Fibroblast of upper back skin (primary cell): ENCODE measurements at regions not wholly inside any gene's neighbourhood (a gene's known extent, or its start where the extent isn't known, plus 50 kb on each side); places are given as distances from the start of the nearest gene placed in this dataset.

Experiments
- DNase-seq: peaks from one replicate; pipeline ENCODE4 v3.0.0-alpha.2; 2013

- DNase-seq: no peak
Measured at GRCh38 chr11:131242476-131243000, 127.9 kb upstream of the NTM start.

GRCh38 chr11:131246156-131246555, 124.3 kb upstream of the NTM start:
- peak; percentile 11 for DNase-seq

DNA sequence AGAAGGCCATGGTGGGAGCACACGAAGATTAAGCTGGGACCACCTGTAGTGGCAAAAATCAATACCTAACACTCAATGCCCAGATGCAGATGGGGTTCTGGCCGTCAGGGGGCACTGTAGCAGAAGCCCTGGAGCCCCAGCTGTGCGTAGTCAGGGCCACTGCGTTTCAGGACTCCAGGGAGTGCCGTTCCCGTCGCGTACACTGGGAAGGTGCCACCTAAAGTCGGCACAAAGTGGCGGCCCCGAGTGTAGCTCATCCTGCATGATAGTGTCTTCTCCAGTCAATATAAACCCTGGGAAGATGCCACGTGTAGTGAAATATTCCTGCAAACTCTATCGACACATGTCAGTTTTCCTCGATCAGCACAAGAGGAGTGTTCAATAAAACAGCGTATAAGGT, 123.8 kb upstream of the NTM start:
- no peak for DNase-seq

DNA sequence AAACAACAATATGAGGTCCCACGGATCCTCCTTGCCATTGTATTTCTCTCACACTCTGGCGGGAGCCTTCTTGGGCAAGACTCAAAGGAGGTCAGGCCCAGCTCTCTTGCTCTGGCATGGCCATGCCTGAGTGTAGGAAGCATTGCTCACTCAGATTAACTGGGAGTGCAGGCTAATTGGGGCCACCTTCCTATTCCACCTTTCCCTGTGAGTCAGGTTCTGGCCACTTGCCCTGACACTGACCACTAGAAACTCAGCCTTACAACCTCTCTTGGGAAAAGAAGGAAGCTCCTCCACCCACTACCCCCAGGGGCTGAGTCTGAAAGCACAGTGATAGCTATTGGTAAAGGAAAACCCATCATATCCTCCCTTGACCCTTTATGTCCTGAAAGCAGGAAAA, 121.8 kb upstream of the NTM start:
- peak; percentile 55 for DNase-seq

DNA sequence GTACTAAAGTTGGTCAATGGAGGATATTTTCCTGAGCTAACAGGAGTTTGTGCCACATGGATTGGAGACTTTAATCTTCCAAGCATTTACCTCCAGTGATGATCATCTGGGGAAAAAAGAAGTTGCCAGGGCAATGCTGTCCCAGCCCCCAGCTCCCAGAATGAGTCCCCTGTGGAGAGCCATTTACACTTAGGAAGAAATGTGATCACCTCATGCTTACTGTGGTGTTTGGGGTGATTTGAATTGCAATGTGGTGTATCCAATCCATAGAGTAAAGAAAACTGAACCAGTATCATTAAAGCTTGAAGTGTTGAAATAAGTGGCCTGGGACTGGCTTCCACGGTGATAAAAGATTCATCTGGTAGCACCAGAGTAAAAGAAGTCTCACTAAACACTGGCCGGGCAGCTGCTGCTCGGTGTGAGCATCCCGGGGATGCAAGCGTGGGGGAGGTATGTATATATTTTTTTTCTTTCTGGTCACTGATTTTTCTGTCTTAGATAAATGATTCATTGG, 117.2 kb upstream of the NTM start:
- DNase-seq: no peak

GRCh38 chr11:131253656-131254151, 116.7 kb upstream of the NTM start:
- DNase-seq: peak; percentile 64

DNA sequence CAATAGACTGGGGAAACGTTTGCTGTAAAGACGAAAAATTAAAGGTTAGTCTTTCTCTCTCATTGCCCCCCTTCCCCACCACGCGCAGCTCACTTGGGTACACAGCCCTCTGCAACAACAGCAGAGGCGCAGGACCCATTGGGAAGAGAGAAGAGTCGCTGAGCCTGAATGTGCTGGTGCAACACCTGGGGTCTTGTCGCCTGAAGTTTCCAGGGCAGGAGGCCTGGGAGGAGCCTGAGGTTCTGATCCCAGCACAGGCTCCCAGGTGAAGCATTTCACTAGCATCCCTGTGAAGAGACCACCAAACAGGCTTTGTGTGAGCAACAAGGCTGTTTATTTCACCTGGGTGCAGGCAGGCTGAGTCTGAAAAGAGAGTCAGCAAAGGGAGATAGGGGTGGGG, 116.2 kb upstream of the NTM start:
- no peak for DNase-seq

DNA sequence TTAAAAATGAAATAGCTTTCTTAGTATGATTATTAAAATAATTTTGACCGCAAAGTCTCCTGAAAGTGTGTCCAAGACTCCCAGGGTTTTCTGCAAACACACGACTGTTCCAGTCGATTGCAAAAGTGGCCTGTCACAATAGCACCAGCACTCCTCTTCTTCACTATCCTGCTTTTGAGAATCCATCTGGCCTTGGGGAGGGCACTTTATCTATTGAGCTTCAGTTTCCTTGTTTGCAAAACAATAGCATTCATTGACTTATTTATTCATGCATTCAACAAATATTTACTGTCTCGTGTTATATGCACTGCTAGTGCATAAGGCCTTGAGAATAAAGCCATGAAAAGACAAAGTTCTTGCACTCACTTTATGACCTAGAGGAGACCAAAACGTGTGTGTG, 96.2 kb upstream of the NTM start:
- no peak for DNase-seq

- DNase-seq: no peak
Measured at GRCh38 chr11:131275580-131275979, 94.8 kb upstream of the NTM start.

- DNase-seq: no peak
Measured at GRCh38 chr11:131278472-131278871, 91.9 kb upstream of the NTM start.

- peak; percentile 78 for DNase-seq
Measured at GRCh38 chr11:131279654-131280384, 90.6 kb upstream of the NTM start.

- DNase-seq: no peak
Measured at GRCh38 chr11:131281316-131281715, 89.1 kb upstream of the NTM start.

DNA sequence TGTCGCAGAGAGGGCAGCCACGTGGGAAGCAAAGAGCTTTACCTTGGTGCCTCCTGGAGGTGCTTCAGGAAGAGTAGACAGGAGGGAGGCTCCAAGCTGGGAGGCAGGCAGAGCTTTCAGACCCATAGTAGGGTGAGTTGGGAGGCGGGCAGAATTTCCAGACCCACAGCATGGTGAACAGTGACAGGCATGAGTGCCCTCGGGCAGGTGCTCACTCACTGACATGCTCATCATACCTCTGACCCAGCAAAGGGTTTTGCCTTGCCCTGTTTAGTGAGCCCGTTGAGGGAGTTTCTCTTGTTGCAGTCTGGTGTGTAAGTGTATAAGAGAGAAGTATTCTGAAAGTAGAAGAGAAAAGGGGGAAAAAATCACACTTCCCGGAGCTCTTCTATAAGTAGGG, 86.4 kb upstream of the NTM start:
- no peak for DNase-seq

GRCh38 chr11:131288521-131289091, 81.8 kb upstream of the NTM start:
- no peak for DNase-seq

GRCh38 chr11:131290185-131290584, 80.2 kb upstream of the NTM start:
- DNase-seq: peak; percentile 43

DNA sequence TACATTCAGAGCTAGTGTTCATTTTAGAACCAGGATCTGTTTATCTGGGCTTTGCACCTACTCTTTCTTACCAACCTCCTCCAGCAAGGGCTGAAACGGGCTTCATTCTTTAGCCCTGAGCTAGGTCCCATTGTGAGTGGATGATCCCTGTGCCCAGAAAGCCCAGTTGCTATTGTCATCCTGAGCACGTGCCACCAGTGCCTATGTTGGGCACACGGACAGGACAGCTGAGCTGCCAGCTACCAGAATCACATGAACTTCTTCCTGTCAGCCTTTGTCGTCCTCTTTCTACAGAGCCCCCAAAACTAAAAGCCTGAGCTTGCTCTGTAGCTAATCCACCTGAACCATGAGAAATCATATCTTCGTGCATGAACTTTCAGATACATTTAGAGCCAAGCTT, 74.4 kb upstream of the NTM start:
- DNase-seq: no peak

GRCh38 chr11:131297441-131297840, 73.0 kb upstream of the NTM start:
- DNase-seq: no peak

- no peak for DNase-seq
Measured at GRCh38 chr11:131299598-131300438, 70.6 kb upstream of the NTM start.

DNA sequence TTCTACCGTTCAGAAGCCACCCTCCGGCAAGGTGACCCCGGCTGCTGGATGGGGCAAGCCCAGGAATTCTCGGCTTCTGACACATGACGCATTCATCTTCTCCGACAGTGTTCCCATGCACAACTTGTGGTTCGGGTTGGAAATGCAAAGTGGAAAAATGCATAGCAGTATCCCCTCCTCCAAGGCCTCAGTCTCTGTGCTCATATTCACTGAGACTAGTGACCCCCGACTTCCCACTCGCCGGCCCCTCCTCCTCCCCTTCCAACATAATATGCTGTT, 70.0 kb upstream of the NTM start:
- peak; percentile 64 for DNase-seq

DNA sequence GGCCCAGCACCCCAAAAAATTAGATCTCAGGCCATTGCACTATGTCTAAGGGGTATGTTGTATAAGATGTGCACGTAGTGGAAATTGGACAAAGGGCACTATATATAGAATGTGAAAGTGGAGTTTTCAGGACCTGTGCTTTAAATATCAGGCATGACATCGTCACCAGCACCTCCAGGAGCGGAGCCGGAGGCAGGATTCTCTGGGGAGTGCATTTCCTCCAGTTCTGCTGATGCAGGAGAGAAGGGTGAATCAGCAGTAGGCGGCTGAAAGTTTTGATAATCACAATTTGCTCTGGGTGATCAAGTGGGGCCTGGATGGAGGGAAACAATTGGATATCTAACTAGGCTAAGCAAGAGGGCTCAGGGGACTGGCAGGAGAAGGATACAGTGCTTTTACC, 69.1 kb upstream of the NTM start:
- peak; percentile 33 for DNase-seq

GRCh38 chr11:131302836-131303235, 67.6 kb upstream of the NTM start:
- peak; percentile 95 for DNase-seq

DNA sequence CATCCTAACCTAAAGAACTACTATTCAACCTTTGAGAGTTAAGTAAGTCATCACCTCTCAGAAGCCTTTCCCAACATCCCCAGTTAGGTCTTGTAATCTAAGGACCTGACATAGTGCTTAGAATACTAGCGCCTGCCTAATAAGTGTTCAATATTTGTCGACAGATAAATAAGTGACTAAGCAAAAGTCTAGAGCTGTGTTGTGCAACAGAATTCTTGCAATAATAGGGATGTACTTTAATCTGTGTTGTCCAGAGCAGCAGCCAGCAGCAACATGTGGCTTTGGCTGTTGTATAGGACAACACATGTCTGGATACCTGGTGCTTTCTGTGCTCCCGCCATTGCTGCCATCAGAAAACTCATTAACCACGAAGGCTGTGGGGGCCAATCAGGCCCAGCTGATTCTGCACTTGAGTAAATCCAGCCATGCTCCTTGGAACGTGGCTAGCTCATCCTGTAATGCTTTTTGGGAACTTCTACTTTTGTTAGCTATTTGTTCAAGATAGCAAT, 66.8 kb upstream of the NTM start:
- DNase-seq: peak; percentile 52

DNA sequence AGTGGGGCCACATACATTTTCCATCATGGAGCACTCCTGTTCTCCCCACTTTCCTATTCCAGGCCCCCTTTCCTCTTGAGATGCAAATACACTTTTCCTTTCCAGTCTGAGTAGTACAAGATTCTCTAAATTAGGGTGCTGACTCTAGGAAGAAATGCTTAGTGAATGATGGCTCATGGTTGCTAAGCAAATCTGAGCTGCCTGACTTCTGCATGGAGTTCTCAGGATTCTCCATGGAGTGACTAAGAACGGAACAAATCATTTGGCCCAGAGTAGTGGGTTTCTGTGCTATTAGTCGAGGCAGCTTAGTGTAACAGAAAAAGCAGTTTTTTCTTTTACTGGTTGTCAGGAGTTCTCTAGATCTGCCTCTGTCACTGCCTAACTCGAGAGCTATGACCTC, 65.4 kb upstream of the NTM start:
- DNase-seq: no peak
